ENCODE measurements at regions not wholly inside any gene's neighbourhood (a gene's known extent, or its start where the extent isn't known, plus 50 kb on each side); places are given as distances from the start of the nearest gene placed in this dataset.
"Not testable (repeated sequence)": the region's sequence is repeated elsewhere in the genome, so short reads cannot be mapped to it uniquely, and the experiment has no call there.

DNA sequence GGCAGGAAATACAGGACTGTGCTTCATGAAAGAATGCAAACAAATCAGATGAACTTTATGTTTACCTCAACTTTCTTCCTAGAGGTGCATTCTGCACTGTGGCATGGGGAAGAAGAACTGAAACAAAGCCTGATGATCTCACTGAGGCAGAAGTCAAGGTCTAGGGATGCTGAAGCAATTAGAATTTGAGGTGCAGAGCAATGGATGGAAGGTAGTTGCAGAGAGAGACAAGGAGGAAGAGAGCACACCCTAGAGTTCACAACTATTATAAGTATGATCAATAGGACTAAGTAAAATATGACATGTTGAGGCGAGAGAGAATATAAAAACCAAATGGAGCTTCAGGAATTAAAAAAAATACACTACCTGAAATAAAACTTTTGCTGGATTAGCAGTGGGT is 420.1 kb downstream of the EDEM1 start:
- intact Hi-C loops (cut with DNase I): no loop called here
- H3K4me3 ChIP-seq: no peak overlapping the region
- 54 to 71% methylated on average over 1 of the region's 1 CpG for WGBS, 2 donors
- no peaks in the 10 kb centered on the region for H3K36me3 ChIP-seq
- no peak for DNase-seq
- H3K27ac ChIP-seq: no peak overlapping the region
- H3K9me3 ChIP-seq: no peaks in the 10 kb centered on the region
- H3K4me1 ChIP-seq: no peaks in the 10 kb centered on the region
- no peaks in the 10 kb centered on the region for H3K27me3 ChIP-seq
- TF ChIP-seq POLR2A (IDR thresholded peaks at IDR 0.05) (no peak), POLR2AphosphoS5 (IDR thresholded peaks at IDR 0.05) (no peak), EP300 (IDR thresholded peaks at IDR 0.05) (no peak)
- TF ChIP-seq, protein P1, sequence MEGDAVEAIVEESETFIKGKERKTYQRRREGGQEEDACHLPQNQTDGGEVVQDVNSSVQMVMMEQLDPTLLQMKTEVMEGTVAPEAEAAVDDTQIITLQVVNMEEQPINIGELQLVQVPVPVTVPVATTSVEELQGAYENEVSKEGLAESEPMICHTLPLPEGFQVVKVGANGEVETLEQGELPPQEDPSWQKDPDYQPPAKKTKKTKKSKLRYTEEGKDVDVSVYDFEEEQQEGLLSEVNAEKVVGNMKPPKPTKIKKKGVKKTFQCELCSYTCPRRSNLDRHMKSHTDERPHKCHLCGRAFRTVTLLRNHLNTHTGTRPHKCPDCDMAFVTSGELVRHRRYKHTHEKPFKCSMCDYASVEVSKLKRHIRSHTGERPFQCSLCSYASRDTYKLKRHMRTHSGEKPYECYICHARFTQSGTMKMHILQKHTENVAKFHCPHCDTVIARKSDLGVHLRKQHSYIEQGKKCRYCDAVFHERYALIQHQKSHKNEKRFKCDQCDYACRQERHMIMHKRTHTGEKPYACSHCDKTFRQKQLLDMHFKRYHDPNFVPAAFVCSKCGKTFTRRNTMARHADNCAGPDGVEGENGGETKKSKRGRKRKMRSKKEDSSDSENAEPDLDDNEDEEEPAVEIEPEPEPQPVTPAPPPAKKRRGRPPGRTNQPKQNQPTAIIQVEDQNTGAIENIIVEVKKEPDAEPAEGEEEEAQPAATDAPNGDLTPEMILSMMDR (IDR thresholded peaks at IDR 0.05): no peak

DNA sequence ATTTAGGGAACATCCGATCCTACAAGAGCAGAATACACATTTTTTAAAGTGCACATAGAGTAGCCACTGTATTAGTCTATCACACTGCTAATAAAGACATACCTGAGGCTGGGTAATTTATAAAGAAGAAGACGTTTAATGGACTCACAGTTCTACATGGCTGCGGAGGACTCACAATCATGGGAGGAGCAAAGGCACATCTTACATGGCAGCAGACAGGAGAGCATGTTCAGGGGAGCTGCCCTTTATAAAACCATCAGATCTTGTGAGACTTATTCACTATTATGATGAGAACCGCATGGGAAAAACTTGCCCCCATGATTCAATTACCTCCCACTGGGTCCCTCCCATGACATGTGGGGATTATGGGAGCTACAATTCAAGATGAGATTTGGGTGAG is 421.5 kb downstream of the EDEM1 start:
- WGBS, 2 donors: 93 to 95% methylated on average over 4 of the region's 4 CpGs
- H3K4me3 ChIP-seq; H3K9me3 ChIP-seq; H3K27ac ChIP-seq; H3K4me1 ChIP-seq; H3K36me3 ChIP-seq; intact Hi-C loops (cut with DNase I); DNase-seq; H3K27me3 ChIP-seq: not testable (repeated sequence)

DNA sequence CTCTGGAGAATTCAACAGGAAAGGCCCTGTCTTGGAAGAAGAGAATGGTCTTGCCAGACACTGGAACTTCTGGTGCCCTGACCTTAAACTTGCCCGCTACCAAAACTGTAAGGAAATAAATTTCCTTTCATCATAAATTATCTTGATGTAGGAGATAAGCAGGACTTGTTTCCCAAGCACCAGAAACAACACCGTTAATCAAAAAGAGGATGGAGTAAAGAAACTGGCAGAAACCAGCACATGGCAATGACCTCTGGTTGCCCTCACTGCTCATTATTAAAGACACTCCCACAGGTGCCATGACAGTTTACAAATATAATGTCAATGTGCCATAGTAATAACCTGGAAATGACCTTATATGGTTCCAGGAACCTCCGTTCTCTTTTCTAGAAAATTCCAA is 426.1 kb downstream of the EDEM1 start:
- no peaks in the 10 kb centered on the region for H3K4me1 ChIP-seq
- TF ChIP-seq, protein P1 (IDR thresholded peaks at IDR 0.05): no peak
- TF ChIP-seq POLR2AphosphoS5 (IDR thresholded peaks at IDR 0.05) (no peak), EP300 (IDR thresholded peaks at IDR 0.05) (no peak), POLR2A (IDR thresholded peaks at IDR 0.05) (no peak)
- H3K27ac ChIP-seq: no peak overlapping the region
- intact Hi-C loops (cut with DNase I): no loop called here
- H3K9me3 ChIP-seq: peaks cover 0 to 3% (median 0%) of the 10 kb centered on the region in 4 donors
- WGBS, 2 donors: 51 to 63% methylated on average over 3 of the region's 3 CpGs
- no peaks in the 10 kb centered on the region for H3K36me3 ChIP-seq
- H3K4me3 ChIP-seq: no peak overlapping the region
- no peaks in the 10 kb centered on the region for H3K27me3 ChIP-seq
- DNase-seq: no peak

DNA sequence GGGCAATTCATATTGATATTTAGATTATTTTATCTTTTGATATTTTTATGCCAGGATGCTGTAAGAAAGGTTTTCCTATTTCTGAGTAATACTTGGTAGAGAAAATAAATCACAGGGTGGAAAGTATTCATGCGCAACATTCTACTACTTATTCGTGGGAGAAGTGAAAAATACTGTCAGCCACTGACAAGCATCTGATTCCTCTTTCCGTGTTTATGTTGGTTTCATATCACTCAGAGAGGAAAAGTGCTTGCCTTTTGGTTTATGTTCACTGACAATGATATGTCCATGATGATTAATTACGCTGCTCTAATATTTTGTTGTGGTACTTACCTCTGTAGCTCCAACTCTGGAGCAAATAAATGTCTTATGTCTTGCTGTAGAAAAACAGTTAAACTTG is 429.4 kb downstream of the EDEM1 start:
- Histone ChIP-seq H3K27ac (no peak overlapping the region), H3K27me3 (no peaks in the 10 kb centered on the region), H3K36me3 (no peaks in the 10 kb centered on the region), H3K4me3 (no peak overlapping the region), H3K4me1 (no peaks in the 10 kb centered on the region), H3K9me3 (peaks cover 0 to 3% (median 0%) of the 10 kb centered on the region in 4 donors)
- no peak for DNase-seq
- intact Hi-C loops (cut with DNase I): no loop called here
- TF ChIP-seq, protein P1 (IDR thresholded peaks at IDR 0.05): no peak
- TF ChIP-seq POLR2AphosphoS5 (IDR thresholded peaks at IDR 0.05) (no peak), POLR2A (IDR thresholded peaks at IDR 0.05) (no peak), EP300 (IDR thresholded peaks at IDR 0.05) (no peak)
- 61 to 79% methylated on average over 4 of the region's 4 CpGs for WGBS, 2 donors

DNA sequence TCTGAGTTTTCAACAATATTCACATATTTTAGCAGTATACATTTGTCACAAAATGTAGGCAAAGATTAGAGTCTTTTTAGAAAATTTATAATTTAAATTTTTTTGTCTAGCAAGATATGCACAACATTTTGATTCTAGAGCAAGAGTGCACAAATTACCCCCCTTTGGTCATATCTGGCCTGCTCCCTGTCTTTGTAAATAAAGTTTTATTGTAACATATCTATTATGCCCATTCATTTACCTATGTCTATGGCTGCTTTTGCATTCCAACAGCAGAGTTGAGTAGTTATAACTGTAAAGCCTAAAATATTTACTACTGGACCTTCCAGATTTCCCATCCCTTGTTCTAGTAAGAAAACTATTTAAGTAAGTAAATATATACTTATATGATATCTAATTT is 430.7 kb downstream of the EDEM1 start:
- DNase-seq: no peak
- no peak overlapping the region for H3K27ac ChIP-seq
- peaks cover 0 to 3% (median 0%) of the 10 kb centered on the region in 4 donors for H3K9me3 ChIP-seq
- H3K4me1 ChIP-seq: no peaks in the 10 kb centered on the region
- no peak overlapping the region for H3K4me3 ChIP-seq
- intact Hi-C loops (cut with DNase I): no loop called here
- H3K36me3 ChIP-seq: no peaks in the 10 kb centered on the region
- H3K27me3 ChIP-seq: no peaks in the 10 kb centered on the region
- TF ChIP-seq POLR2AphosphoS5 (IDR thresholded peaks at IDR 0.05) (no peak), POLR2A (IDR thresholded peaks at IDR 0.05) (no peak)
- TF ChIP-seq, protein P1 (IDR thresholded peaks at IDR 0.05): no peak
